HEK293 (cell line): ENCODE measurements at regions not wholly inside any gene's neighbourhood (a gene's known extent, or its start where the extent isn't known, plus 50 kb on each side); places are given as distances from the start of the nearest gene placed in this dataset.
"Not testable (repeated sequence)": the region's sequence is repeated elsewhere in the genome, so short reads cannot be mapped to it uniquely, and the experiment has no call there.

Experiments used
- CTCF ChIA-PET: fragments of 350-600 bp; formaldehyde crosslinking; extraction: SDS; loops from one replicate; lab custom pipeline; 2021; ENCODE audit warnings: antibody characterized with exemption; lab: Yijun Ruan, JAX
- POLR2A ChIA-PET: fragments of 300-600 bp; formaldehyde crosslinking; extraction: SDS; loops from one replicate; lab custom pipeline; 2020; ENCODE audit warnings: antibody characterized with exemption, inconsistent platforms; lab: Yijun Ruan, JAX
- H3K27ac ChIP-seq: fragments of 200-500 bp; sonication (Bioruptor generic); 2 replicates; pipeline ENCODE4 v1.5.1; 2014; ENCODE audit warnings: low read depth, low read length, control low read depth, inconsistent platforms; ENCODE audit errors: extremely low read depth
- H3K36me3 ChIP-seq, 2 experiments: fragments of 200-500 bp in 1 of 2; sonication (Bioruptor generic) in 1 of 2; 1 replicate in 1 of 2; 2 replicates in 1 of 2; pipeline ENCODE4 v1.5.1; 2014 to 2017; ENCODE audit warnings: inconsistent platforms in 2 of 2, low read length in 2 of 2; ENCODE audit not compliant: control insufficient read depth in 2 of 2, insufficient read depth in 1 of 2
- H3K4me1 ChIP-seq: fragments of 200-500 bp; sonication (Bioruptor generic); 2 replicates; pipeline ENCODE4 v1.5.1; 2014; ENCODE audit warnings: mild to moderate bottlenecking, low read length, inconsistent platforms; ENCODE audit not compliant: control insufficient read depth, insufficient read depth
- H3K4me3 ChIP-seq: 2 replicates; pipeline ENCODE4 v1.5.1; 2011; ENCODE audit warnings: low read depth, mild to moderate bottlenecking, control low read depth, low read length, moderate library complexity
- H3K9me3 ChIP-seq: fragments of 200-500 bp; sonication (Bioruptor generic); 2 replicates; pipeline ENCODE4 v1.5.1; 2014; ENCODE audit warnings: low read depth, low read length, inconsistent platforms; ENCODE audit not compliant: control insufficient read depth, insufficient read depth
- EGR2 ChIP-seq: fragments of 450-650 bp; formaldehyde crosslinking; IDR thresholded peaks from 2 replicates; pipeline ENCODE4 v1.5.1; 2016; ENCODE audit warnings: low read depth, missing biosample characterization, missing genetic modification characterization
- GLIS1 ChIP-seq: fragments of 450-650 bp; formaldehyde crosslinking; IDR thresholded peaks from 2 replicates; pipeline ENCODE4 v1.5.1; 2016; ENCODE audit warnings: missing biosample characterization, missing genetic modification characterization
- ZBTB20 ChIP-seq: fragments of 450-650 bp; formaldehyde crosslinking; IDR thresholded peaks from 2 replicates; pipeline ENCODE4 v1.5.1; 2016; ENCODE audit warnings: missing biosample characterization, missing genetic modification characterization
- ZFHX2 ChIP-seq: fragments of 450-650 bp; formaldehyde crosslinking; conservative IDR thresholded peaks from 2 replicates; pipeline ENCODE4 v1.5.1; 2016; ENCODE audit warnings: missing biosample characterization, missing genetic modification characterization
- ZNF114 ChIP-seq: fragments of 450-650 bp; formaldehyde crosslinking; IDR thresholded peaks from 2 replicates; pipeline ENCODE4 v1.5.0; 2017; ENCODE audit warnings: missing biosample characterization, missing genetic modification characterization
- ZNF2 ChIP-seq: fragments of 450-650 bp; formaldehyde crosslinking; IDR thresholded peaks from 2 replicates; pipeline ENCODE4 v1.5.1; 2016; ENCODE audit warnings: missing biosample characterization, missing genetic modification characterization
- ZNF354C ChIP-seq: fragments of 450-650 bp; formaldehyde crosslinking; IDR thresholded peaks from 2 replicates; pipeline ENCODE4 v1.5.1; 2016; ENCODE audit warnings: missing biosample characterization, missing genetic modification characterization, low read depth, borderline replicate concordance
- ZNF561 ChIP-seq: fragments of 450-650 bp; IDR thresholded peaks from 2 replicates; pipeline ENCODE4 v1.5.1; 2018; ENCODE audit warnings: missing biosample characterization, missing genetic modification characterization, borderline replicate concordance
- ZNF639 ChIP-seq: fragments of 450-650 bp; formaldehyde crosslinking; IDR thresholded peaks from 2 replicates; pipeline ENCODE4 v1.5.1; 2016; ENCODE audit warnings: missing biosample characterization, missing genetic modification characterization
- ZNF76 ChIP-seq: fragments of 450-650 bp; formaldehyde crosslinking; IDR thresholded peaks from 2 replicates; pipeline ENCODE4; 2016; ENCODE audit warnings: low read depth, missing biosample characterization, missing genetic modification characterization, borderline replicate concordance

GRCh38 chr2:167787021-167787420, 460.4 kb downstream of the STK39 start (continued):
- no peak for TF ChIP-seq ZNF639 (tag by site-specific recombination)

GRCh38 chr2:167785606-167786216, 461.7 kb downstream of the STK39 start:
- Histone ChIP-seq H3K9me3 (no peaks in the 10 kb centered on the region), H3K4me3 (no peak overlapping the region), H3K27ac (no peak overlapping the region), H3K4me1 (peaks cover 8% of the 10 kb centered on the region; the same call in 1 of the 2 replicates), H3K36me3 (no peaks in the 10 kb centered on the region)
- ChIA-PET CTCF (no interaction called here), POLR2A (no interaction called here)
- TF ChIP-seq ZNF2 (tag by site-specific recombination) (no peak), ZNF354C (tag by site-specific recombination) (no peak), ZNF561 (tag by site-specific recombination) (no peak)

- no peak overlapping the region for H3K27ac ChIP-seq
- peaks cover 8% of the 10 kb centered on the region; the same call in 1 of the 2 replicates for H3K4me1 ChIP-seq
- ChIA-PET CTCF (no interaction called here), POLR2A (no interaction called here)
- H3K9me3 ChIP-seq = no peaks in the 10 kb centered on the region
- H3K4me3 ChIP-seq = no peak overlapping the region
- H3K36me3 ChIP-seq = no peaks in the 10 kb centered on the region
- no peak for TF ChIP-seq ZBTB20
- TF ChIP-seq GLIS1 (tag by site-specific recombination) = peak; percentile 45; the same call in 1 of the 2 replicates
Observed at GRCh38 chr2:167784084-167784425, 463.3 kb downstream of the STK39 start.

GRCh38 chr2:167783261-167784083, 463.9 kb downstream of the STK39 start:
- peak; percentile 48; the same call in 1 of the 2 replicates for TF ChIP-seq GLIS1 (tag by site-specific recombination)
- TF ChIP-seq ZFHX2 (tag by site-specific recombination) = peak; percentile 56
- no peak for TF ChIP-seq ZNF114 (tag by site-specific recombination)
- peak; percentile 39; the same call in 1 of the 2 replicates for TF ChIP-seq EGR2 (tag by site-specific recombination)
- TF ChIP-seq ZNF76 = no peak
- TF ChIP-seq, all 188 proteins: peak for 3
- POLR2A ChIA-PET = no interaction called here
- Histone ChIP-seq H3K36me3 (no peaks in the 10 kb centered on the region), H3K27ac (no peak overlapping the region), H3K4me3 (no peak overlapping the region), H3K9me3 (no peaks in the 10 kb centered on the region), H3K4me1 (peaks cover 8% of the 10 kb centered on the region; the same call in 1 of the 2 replicates)
- CTCF ChIA-PET = interaction anchor here (0.6 kb wide), 1 partner anchor 15 kb away, joined by 3 read pairs; no protein-coding TSS in a partner anchor

- H3K36me3 ChIP-seq, H3K4me1 ChIP-seq, H3K9me3 ChIP-seq, H3K4me3 ChIP-seq, H3K27ac ChIP-seq, POLR2A ChIA-PET: not testable (repeated sequence)
- CTCF ChIA-PET = interaction anchor here (0.6 kb wide), 1 partner anchor 521 kb away, joined by 3 read pairs; no protein-coding TSS in a partner anchor
Observed at GRCh38 chr2:167781629-167782028, 465.8 kb downstream of the STK39 start.
